Endodermal cell (in vitro differentiated cells): ENCODE measurements at regions not wholly inside any gene's neighbourhood (a gene's known extent, or its start where the extent isn't known, plus 50 kb on each side); places are given as distances from the start of the nearest gene placed in this dataset.
"Not testable (repeated sequence)": the region's sequence is repeated elsewhere in the genome, so short reads cannot be mapped to it uniquely, and the experiment has no call there.

Experiments
- DNase-seq: peaks from one replicate; pipeline ENCODE4 v3.0.0-alpha.2; 2017
- H3K27ac ChIP-seq: 2 replicates; pipeline ENCODE4 v1.5.1; 2013; ENCODE audit warnings: mild to moderate bottlenecking, low read depth, low read length, moderate library complexity
- H3K27me3 ChIP-seq: 2 replicates; pipeline ENCODE4 v1.6.1; 2013; ENCODE audit warnings: mild to moderate bottlenecking, low read length, moderate library complexity; ENCODE audit not compliant: insufficient read depth, control insufficient read depth, poor library complexity, severe bottlenecking
- H3K36me3 ChIP-seq: 2 replicates; pipeline ENCODE4 v1.7.0; 2013; ENCODE audit warnings: mild to moderate bottlenecking, low read length, moderate library complexity; ENCODE audit not compliant: control insufficient read depth, insufficient read depth
- H3K4me1 ChIP-seq: one replicate; pipeline ENCODE4 v1.7.0; 2013; ENCODE audit warnings: low read length; ENCODE audit not compliant: control insufficient read depth, insufficient read depth
- H3K4me3 ChIP-seq: 2 replicates; pipeline ENCODE4 v1.5.1; 2013; ENCODE audit warnings: mild to moderate bottlenecking, low read length, moderate library complexity
- H3K9ac ChIP-seq: 2 replicates; pipeline ENCODE4 v1.6.1; 2013; ENCODE audit warnings: mild to moderate bottlenecking, low read length, moderate library complexity; ENCODE audit not compliant: poor library complexity, severe bottlenecking; ENCODE audit errors: extremely low read depth
- H3K9me3 ChIP-seq: 2 replicates; pipeline ENCODE4 v1.6.1; 2013; ENCODE audit warnings: mild to moderate bottlenecking, low read length, moderate library complexity; ENCODE audit not compliant: control insufficient read depth
- H3K27ac Mint-ChIP-seq: 2 replicates; pipeline ENCODE4 v1.8.0; 2020; ENCODE audit warnings: mixed read lengths
- H3K27me3 Mint-ChIP-seq: 2 replicates; pipeline ENCODE4 v1.8.0; 2021; ENCODE audit warnings: mild to moderate bottlenecking, mixed read lengths; ENCODE audit not compliant: insufficient read depth
- H3K36me3 Mint-ChIP-seq: 2 replicates; pipeline ENCODE4 v1.8.0; 2020; ENCODE audit warnings: low read depth, mixed read lengths
- H3K4me1 Mint-ChIP-seq: 2 replicates; pipeline ENCODE4 v1.8.0; 2020; ENCODE audit warnings: mixed read lengths
- H3K4me3 Mint-ChIP-seq: 2 replicates; pipeline ENCODE4 v1.8.0; 2020; ENCODE audit warnings: mild to moderate bottlenecking, moderate library complexity, mixed read lengths
- H3K9me3 Mint-ChIP-seq: 2 replicates; pipeline ENCODE4 v1.8.0; 2020; ENCODE audit warnings: mild to moderate bottlenecking, mixed read lengths
- WGBS, 2 experiments: methylation state at CpG; one replicate each; pipeline versions ENCODE4 v1.1.5 to v1.1.7; 2013; ENCODE audit warnings: missing lambda C conversion rate in 2 of 2, mixed read lengths in 1 of 2; ENCODE audit not compliant: insufficient coverage in 1 of 2, insufficient read length in 1 of 2; 5-methylcytosine and 5-hydroxymethylcytosine counted together
- TF ChIP-seq, protein P1 (sequence below): fragments of 200-600 bp; sonication (generic); conservative IDR thresholded peaks from 2 replicates; pipeline ENCODE4 v1.5.0; 2021; ENCODE audit warnings: antibody characterized with exemption, mild to moderate bottlenecking

- no peak overlapping the region for H3K27ac ChIP-seq
- 94 to 98% methylated on average over 5 of the region's 5 CpGs for WGBS, 2 experiments
- H3K9ac ChIP-seq: no peak overlapping the region
- no peak overlapping the region for H3K27ac Mint-ChIP-seq
- no peaks in the 10 kb centered on the region for H3K36me3 Mint-ChIP-seq
- H3K4me1 ChIP-seq: no peaks in the 10 kb centered on the region
- no peaks in the 10 kb centered on the region for H3K27me3 ChIP-seq
- H3K36me3 ChIP-seq: no peaks in the 10 kb centered on the region
- no peak overlapping the region for H3K4me3 ChIP-seq
- no peaks in the 10 kb centered on the region for H3K4me1 Mint-ChIP-seq
- no peaks in the 10 kb centered on the region for H3K27me3 Mint-ChIP-seq
- H3K9me3 Mint-ChIP-seq: peaks cover 2% of the 10 kb centered on the region
- no peak for DNase-seq
- no peaks in the 10 kb centered on the region for H3K9me3 ChIP-seq
- TF ChIP-seq, protein P1, sequence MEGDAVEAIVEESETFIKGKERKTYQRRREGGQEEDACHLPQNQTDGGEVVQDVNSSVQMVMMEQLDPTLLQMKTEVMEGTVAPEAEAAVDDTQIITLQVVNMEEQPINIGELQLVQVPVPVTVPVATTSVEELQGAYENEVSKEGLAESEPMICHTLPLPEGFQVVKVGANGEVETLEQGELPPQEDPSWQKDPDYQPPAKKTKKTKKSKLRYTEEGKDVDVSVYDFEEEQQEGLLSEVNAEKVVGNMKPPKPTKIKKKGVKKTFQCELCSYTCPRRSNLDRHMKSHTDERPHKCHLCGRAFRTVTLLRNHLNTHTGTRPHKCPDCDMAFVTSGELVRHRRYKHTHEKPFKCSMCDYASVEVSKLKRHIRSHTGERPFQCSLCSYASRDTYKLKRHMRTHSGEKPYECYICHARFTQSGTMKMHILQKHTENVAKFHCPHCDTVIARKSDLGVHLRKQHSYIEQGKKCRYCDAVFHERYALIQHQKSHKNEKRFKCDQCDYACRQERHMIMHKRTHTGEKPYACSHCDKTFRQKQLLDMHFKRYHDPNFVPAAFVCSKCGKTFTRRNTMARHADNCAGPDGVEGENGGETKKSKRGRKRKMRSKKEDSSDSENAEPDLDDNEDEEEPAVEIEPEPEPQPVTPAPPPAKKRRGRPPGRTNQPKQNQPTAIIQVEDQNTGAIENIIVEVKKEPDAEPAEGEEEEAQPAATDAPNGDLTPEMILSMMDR: no peak
- H3K4me3 Mint-ChIP-seq: no peak overlapping the region
Observed at GRCh38 chr7:106560482-106560881, 100.5 kb downstream of the CCDC71L start.

DNA sequence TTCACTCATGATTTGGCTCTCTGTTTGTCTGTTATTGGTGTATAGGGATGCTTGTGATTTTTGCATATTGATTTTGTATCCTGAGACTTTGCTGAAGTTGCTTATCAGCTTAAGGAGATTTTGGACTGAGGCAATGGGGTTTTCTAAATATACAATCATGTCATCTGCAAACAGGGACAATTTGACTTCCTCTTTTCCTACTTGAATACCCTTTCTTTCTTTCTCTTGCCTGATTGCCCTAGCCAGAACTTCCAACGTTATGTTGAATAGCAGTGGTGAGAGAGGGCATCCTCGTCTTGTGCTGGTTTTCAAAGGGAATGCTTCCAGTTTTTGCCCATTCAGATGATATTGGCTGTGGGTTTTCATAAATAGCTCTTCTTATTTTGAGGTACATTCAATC, 104.7 kb downstream of the CCDC71L start:
- H3K36me3 ChIP-seq, H3K4me3 ChIP-seq, H3K36me3 Mint-ChIP-seq, H3K9ac ChIP-seq, H3K27ac Mint-ChIP-seq, H3K4me1 Mint-ChIP-seq, H3K27me3 ChIP-seq, H3K4me1 ChIP-seq, DNase-seq, H3K4me3 Mint-ChIP-seq, H3K27me3 Mint-ChIP-seq, H3K9me3 Mint-ChIP-seq, H3K27ac ChIP-seq, H3K9me3 ChIP-seq: not testable (repeated sequence)
- 71 to 100% methylated on average over 1 to 2 of the region's 2 CpGs for WGBS, 2 experiments

- not testable (repeated sequence) for H3K27ac ChIP-seq, H3K9me3 Mint-ChIP-seq, H3K9me3 ChIP-seq, H3K36me3 ChIP-seq, H3K4me1 Mint-ChIP-seq, H3K4me3 ChIP-seq, DNase-seq, H3K36me3 Mint-ChIP-seq, H3K27me3 ChIP-seq, H3K27me3 Mint-ChIP-seq, H3K4me3 Mint-ChIP-seq, H3K27ac Mint-ChIP-seq, H3K4me1 ChIP-seq, H3K9ac ChIP-seq
- 78% methylated on average over 1 of the region's 1 CpG; no CpG with 5 or more reads in 1 of the 2 experiments for WGBS, 2 experiments
Observed at GRCh38 chr7:106554623-106555022, 106.3 kb downstream of the CCDC71L start.

DNA sequence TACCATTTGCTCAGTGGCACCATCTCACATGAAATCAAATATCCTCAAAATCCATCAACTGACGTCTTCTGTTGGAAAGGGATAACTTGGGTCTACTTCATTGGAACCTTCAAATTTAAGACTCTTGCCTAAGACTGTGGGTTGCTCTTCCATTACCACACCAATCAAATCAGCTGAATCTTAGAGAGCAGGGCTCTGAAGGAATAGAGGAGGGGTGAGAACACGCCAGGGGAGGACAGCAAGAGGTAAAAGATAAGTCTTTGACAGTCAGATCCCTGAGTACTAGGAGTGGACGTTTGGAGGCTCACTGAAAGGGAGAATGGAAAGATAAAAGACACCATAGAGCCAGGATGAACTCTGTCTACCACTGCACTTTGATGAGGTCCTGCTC, 107.5 kb downstream of the CCDC71L start:
- Histone ChIP-seq H3K4me1 (no peaks in the 10 kb centered on the region), H3K9ac (no peak overlapping the region), H3K36me3 (no peaks in the 10 kb centered on the region), H3K4me3 (no peak overlapping the region), H3K9me3 (no peaks in the 10 kb centered on the region), H3K27me3 (no peaks in the 10 kb centered on the region), H3K27ac (no peak overlapping the region)
- H3K4me3 Mint-ChIP-seq: no peak overlapping the region
- WGBS, 2 experiments: 71 to 73% methylated on average over 3 of the region's 3 CpGs
- no peak for DNase-seq
- TF ChIP-seq, protein P1: no peak
- no peaks in the 10 kb centered on the region for H3K4me1 Mint-ChIP-seq
- H3K27me3 Mint-ChIP-seq: peaks cover 3% of the 10 kb centered on the region
- H3K36me3 Mint-ChIP-seq: no peaks in the 10 kb centered on the region
- peaks cover 9% of the 10 kb centered on the region for H3K9me3 Mint-ChIP-seq
- no peak overlapping the region for H3K27ac Mint-ChIP-seq
